ENCODE measurements at regions not wholly inside any gene's neighbourhood (a gene's known extent, or its start where the extent isn't known, plus 50 kb on each side); places are given as distances from the start of the nearest gene placed in this dataset.

- no peak overlapping the region for H4K91ac ChIP-seq (replicated peaks; ENCODE audit: insufficient read length, low read length)
- H3K4me1 ChIP-seq (replicated peaks in 1 of 4; ENCODE audit: control insufficient read depth in 3 of 4, insufficient read depth in 4 of 4, low read length in 3 of 4): no peaks in the 10 kb centered on the region
- no peak for DNase-seq (ENCODE audit: low read depth in 1 of 2, low spot score in 2 of 2)
- H2BK120ac ChIP-seq (replicated peaks; ENCODE audit: low read depth, low read length): no peak overlapping the region
- no peak overlapping the region for H3K18ac ChIP-seq (ENCODE audit: extremely low read depth, low read length)
- H4K5ac ChIP-seq (ENCODE audit: insufficient read length, low read depth, low read length): no peak overlapping the region
- H3K4me3 ChIP-seq (ENCODE audit: extremely low read depth in 1 of 4, insufficient read depth in 2 of 4, low read depth in 3 of 4, low read length in 4 of 4): no peak overlapping the region
- no peak overlapping the region for H2BK20ac ChIP-seq (ENCODE audit: low read length)
- H2AFZ ChIP-seq (ENCODE audit: low read length): no peak overlapping the region
- H3K79me1 ChIP-seq (ENCODE audit: low read depth, low read length): no peaks in the 10 kb centered on the region
- FAIRE-seq: no peak
- H3K36me3 ChIP-seq (ENCODE audit: control insufficient read depth in 2 of 4, insufficient read depth in 4 of 4, low read length in 3 of 4): no peaks in the 10 kb centered on the region
- no peak overlapping the region for H3K4ac ChIP-seq (replicated peaks; ENCODE audit: insufficient read length, low read depth, low read length)
- no peak overlapping the region for H2BK5ac ChIP-seq (ENCODE audit: low read depth, low read length)
- H2BK15ac ChIP-seq (ENCODE audit: low read length): no peak overlapping the region
- no peak overlapping the region for H3K27ac ChIP-seq (ENCODE audit: low read depth, low read length)
- no peak overlapping the region for H3K4me2 ChIP-seq (ENCODE audit: insufficient read depth in 1 of 2, low read depth in 2 of 2, low read length in 2 of 2)
- H3K79me2 ChIP-seq (ENCODE audit: control insufficient read depth in 1 of 2, insufficient read depth in 2 of 2, low read length in 2 of 2): no peaks in the 10 kb centered on the region
- CTCF ChIA-PET (ENCODE audit: partially characterized antibody): interaction anchor here (1.3 to 2.0 kb wide), 3 partner anchors 26 to 1228 kb away, joined by 3 to 5 read pairs (median 3); no protein-coding TSS in a partner anchor
- H3K56ac ChIP-seq (replicated peaks; ENCODE audit: insufficient read length, low read depth, low read length): no peak overlapping the region
- TF ChIP-seq KDM1A (IDR thresholded peaks at IDR 0.05; ENCODE audit: borderline replicate concordance, low read length) (no peak), TCF12 (IDR thresholded peaks at IDR 0.05; ENCODE audit: low read depth, low read length) (no peak), ATF3 (IDR thresholded peaks at IDR 0.05; ENCODE audit: insufficient read depth, low read depth, low read length) (no peak), SUZ12 (IDR thresholded peaks at IDR 0.05; ENCODE audit: low read length) (no peak), EGR1 (IDR thresholded peaks at IDR 0.05; ENCODE audit: borderline replicate concordance, low read depth, low read length) (no peak)
- 50% methylated on average over 1 of the region's 1 CpG; no CpG with 5 or more reads in 1 of the 2 experiments for WGBS, 2 experiments (ENCODE audit: extremely low coverage in 1 of 2, insufficient coverage in 1 of 2, insufficient read length in 1 of 2, insufficient replicate concordance in 2 of 2, low coverage in 1 of 2, low lambda C conversion rate in 2 of 2, missing lambda C conversion rate in 1 of 2)
- H3K23me2 ChIP-seq (ENCODE audit: low read depth, low read length): no peaks in the 10 kb centered on the region
- H4K20me1 ChIP-seq (replicated peaks in 1 of 2; ENCODE audit: control insufficient read depth in 1 of 2, insufficient read depth in 2 of 2, low read length in 2 of 2): no peaks in the 10 kb centered on the region
- no peak overlapping the region for H3K9ac ChIP-seq (replicated peaks in 1 of 4; ENCODE audit: extremely low read depth in 1 of 4, low read depth in 3 of 4, low read length in 3 of 4)
- no peak overlapping the region for H4K8ac ChIP-seq (ENCODE audit: extremely low read depth, insufficient read depth, low read length)
- no peak overlapping the region for H3K14ac ChIP-seq (ENCODE audit: insufficient read length)
- no peak overlapping the region for H2BK12ac ChIP-seq (ENCODE audit: low read depth, low read length)
- no peak overlapping the region for H2AK5ac ChIP-seq (ENCODE audit: low read depth, low read length)
- POLR2A ChIA-PET (ENCODE audit: partially characterized antibody): no interaction called here
- H3K9me3 ChIP-seq (ENCODE audit: insufficient read depth in 2 of 2, low read depth in 1 of 2, low read length in 1 of 2): no peaks in the 10 kb centered on the region
- H3K27me3 ChIP-seq (replicated peaks in 1 of 4; ENCODE audit: control insufficient read depth in 3 of 4, extremely low read depth in 1 of 4, insufficient read depth in 3 of 4, low read length in 3 of 4): no peaks in the 10 kb centered on the region
- H3K23ac ChIP-seq (ENCODE audit: insufficient read length): no peak overlapping the region
Measured at GRCh38 chr7:47145982-47146381, 435.9 kb downstream of the TNS3 start.

All from H1 (cell line).